Thyroid gland (tissue), 4 donors: ENCODE measurements at regions not wholly inside any gene's neighbourhood (a gene's known extent, or its start where the extent isn't known, plus 50 kb on each side); places are given as distances from the start of the nearest gene placed in this dataset.

Source experiments
- DNase-seq, 2 donors: peaks; one replicate each; pipeline ENCODE4 v3.0.0-alpha.2; 2019
- H3K27ac ChIP-seq, 3 donors: fragments of 200-600 bp; sonication (generic); 1 replicate in 2 of 3; 2 replicates in 1 of 3; pipeline ENCODE4 v1.5.1; 2016 to 2019; ENCODE audit warnings: mild to moderate bottlenecking in 1 of 3, moderate library complexity in 1 of 3
- H3K27me3 ChIP-seq: fragments of 200-600 bp; sonication (generic); one replicate; pipeline ENCODE4 v1.5.1; 2019
- H3K36me3 ChIP-seq, 2 donors: fragments of 200-600 bp; sonication (generic); one replicate each; pipeline ENCODE4 v1.5.1; 2016 to 2019
- H3K4me1 ChIP-seq, 2 donors: fragments of 200-600 bp; sonication (generic); one replicate each; pipeline ENCODE4 v1.5.1; 2017 to 2019
- H3K4me3 ChIP-seq, 3 donors: fragments of 200-600 bp; sonication (generic); replicated peaks in 1 of 3; 1 replicate in 2 of 3; 2 replicates in 1 of 3; pipeline ENCODE4 v1.5.1; 2016; ENCODE audit warnings: mild to moderate bottlenecking in 1 of 3
- H3K9me3 ChIP-seq: fragments of 200-600 bp; sonication (generic); one replicate; pipeline ENCODE4 v1.5.1; 2017
- POLR2A ChIP-seq, 2 donors: fragments of 450-650 bp; IDR thresholded peaks; one replicate each; pipeline ENCODE4 v1.6.1; 2017; ENCODE audit warnings: antibody characterized with exemption in 2 of 2, mild to moderate bottlenecking in 2 of 2, moderate library complexity in 1 of 2
- WGBS, 2 donors: methylation state at CpG; one replicate each; pipeline ENCODE4 v1.1.5; 2017; 5-methylcytosine and 5-hydroxymethylcytosine counted together
- intact Hi-C: fragments of 100-400 bp; cut with DNase I; formaldehyde crosslinking; loops from one replicate; pipeline ENCODE4 v1.15.1; 2023
- TF ChIP-seq, protein P1 (sequence below), 6 experiments: fragments of 200-600 bp in 3 of 6; fragments of 450-650 bp in 3 of 6; sonication (generic) in 3 of 6; IDR thresholded peaks; one replicate each; pipeline ENCODE4 v1.5.1; 2016 to 2019; ENCODE audit warnings: antibody characterized with exemption in 6 of 6, mild to moderate bottlenecking in 2 of 6, inconsistent platforms in 1 of 6, moderate library complexity in 1 of 6

DNA sequence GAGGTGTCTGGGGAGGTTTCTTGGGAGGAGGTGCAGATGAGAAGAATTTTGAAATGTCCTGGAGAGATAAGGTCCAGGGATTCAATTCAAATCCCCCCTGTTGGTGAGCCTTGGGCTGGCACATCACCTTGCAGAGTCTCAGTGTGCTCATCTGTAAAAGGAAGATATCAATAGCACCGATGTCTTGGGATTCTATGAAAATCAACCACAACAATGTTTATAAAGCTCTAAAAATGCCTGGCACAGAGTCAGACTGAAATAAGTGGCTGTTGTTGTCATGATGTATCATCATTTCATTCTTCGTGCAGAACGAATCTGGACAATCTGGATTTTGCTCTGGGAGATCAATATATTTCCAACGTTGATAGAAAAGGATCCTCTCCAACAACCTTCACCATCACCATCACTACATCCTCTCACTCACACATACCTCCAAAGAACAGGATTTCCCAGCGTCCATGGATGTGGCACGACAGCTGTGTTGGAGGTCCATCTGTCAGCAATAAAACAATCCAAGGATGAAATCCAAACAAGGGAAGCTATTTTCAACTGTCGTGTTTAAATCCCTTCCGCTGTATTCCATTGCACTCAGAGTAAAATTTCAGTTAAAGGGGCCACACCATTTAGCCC, 393.7 kb upstream of the DYNLRB2 start:
- H3K27ac ChIP-seq = no peak overlapping the region
- intact Hi-C loops = no loop called here
- TF ChIP-seq POLR2A (IDR thresholded peaks at IDR 0.05) = no peak
- TF ChIP-seq, protein P1, sequence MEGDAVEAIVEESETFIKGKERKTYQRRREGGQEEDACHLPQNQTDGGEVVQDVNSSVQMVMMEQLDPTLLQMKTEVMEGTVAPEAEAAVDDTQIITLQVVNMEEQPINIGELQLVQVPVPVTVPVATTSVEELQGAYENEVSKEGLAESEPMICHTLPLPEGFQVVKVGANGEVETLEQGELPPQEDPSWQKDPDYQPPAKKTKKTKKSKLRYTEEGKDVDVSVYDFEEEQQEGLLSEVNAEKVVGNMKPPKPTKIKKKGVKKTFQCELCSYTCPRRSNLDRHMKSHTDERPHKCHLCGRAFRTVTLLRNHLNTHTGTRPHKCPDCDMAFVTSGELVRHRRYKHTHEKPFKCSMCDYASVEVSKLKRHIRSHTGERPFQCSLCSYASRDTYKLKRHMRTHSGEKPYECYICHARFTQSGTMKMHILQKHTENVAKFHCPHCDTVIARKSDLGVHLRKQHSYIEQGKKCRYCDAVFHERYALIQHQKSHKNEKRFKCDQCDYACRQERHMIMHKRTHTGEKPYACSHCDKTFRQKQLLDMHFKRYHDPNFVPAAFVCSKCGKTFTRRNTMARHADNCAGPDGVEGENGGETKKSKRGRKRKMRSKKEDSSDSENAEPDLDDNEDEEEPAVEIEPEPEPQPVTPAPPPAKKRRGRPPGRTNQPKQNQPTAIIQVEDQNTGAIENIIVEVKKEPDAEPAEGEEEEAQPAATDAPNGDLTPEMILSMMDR (IDR thresholded peaks at IDR 0.05) = no peak
- H3K4me3 ChIP-seq = no peak overlapping the region
- H3K27me3 ChIP-seq = no peaks in the 10 kb centered on the region
- 72 to 82% methylated on average over 8 of the region's 8 CpGs for WGBS, 2 donors
- no peaks in the 10 kb centered on the region for H3K9me3 ChIP-seq
- H3K36me3 ChIP-seq = no peaks in the 10 kb centered on the region
- no peak for DNase-seq
- no peaks in the 10 kb centered on the region for H3K4me1 ChIP-seq

- Histone ChIP-seq H3K9me3 (no peaks in the 10 kb centered on the region), H3K27ac (no peak overlapping the region), H3K27me3 (no peaks in the 10 kb centered on the region), H3K36me3 (no peaks in the 10 kb centered on the region), H3K4me1 (no peaks in the 10 kb centered on the region), H3K4me3 (no peak overlapping the region)
- TF ChIP-seq, protein P1 (IDR thresholded peaks at IDR 0.05) = no peak
- no peak for TF ChIP-seq POLR2A (IDR thresholded peaks at IDR 0.05)
- DNase-seq = no peak
- intact Hi-C loops = no loop called here
These were observed 396.6 kb upstream of the DYNLRB2 start for GRCh38 chr16:80144191-80144590.

- no peak for DNase-seq
- TF ChIP-seq, protein P1 (IDR thresholded peaks at IDR 0.05) = no peak
- TF ChIP-seq POLR2A (IDR thresholded peaks at IDR 0.05) = no peak
- intact Hi-C loops = no loop called here
- Histone ChIP-seq H3K27ac (no peak overlapping the region), H3K9me3 (no peaks in the 10 kb centered on the region), H3K4me1 (no peaks in the 10 kb centered on the region), H3K36me3 (no peaks in the 10 kb centered on the region), H3K4me3 (no peak overlapping the region), H3K27me3 (no peaks in the 10 kb centered on the region)
These were observed 397.9 kb upstream of the DYNLRB2 start for GRCh38 chr16:80142940-80143339.

- intact Hi-C loops = no loop called here
- H3K9me3 ChIP-seq = no peaks in the 10 kb centered on the region
- H3K27me3 ChIP-seq = no peaks in the 10 kb centered on the region
- 69 to 81% methylated on average over 6 of the region's 6 CpGs for WGBS, 2 donors
- TF ChIP-seq, protein P1 (IDR thresholded peaks at IDR 0.05) = no peak
- TF ChIP-seq POLR2A (IDR thresholded peaks at IDR 0.05) = no peak
- H3K27ac ChIP-seq = no peak overlapping the region
- no peaks in the 10 kb centered on the region for H3K4me1 ChIP-seq
- H3K4me3 ChIP-seq = no peak overlapping the region
- H3K36me3 ChIP-seq = no peaks in the 10 kb centered on the region
- DNase-seq = no peak
These were observed 398.5 kb upstream of the DYNLRB2 start for GRCh38 chr16:80142281-80142680.

DNA sequence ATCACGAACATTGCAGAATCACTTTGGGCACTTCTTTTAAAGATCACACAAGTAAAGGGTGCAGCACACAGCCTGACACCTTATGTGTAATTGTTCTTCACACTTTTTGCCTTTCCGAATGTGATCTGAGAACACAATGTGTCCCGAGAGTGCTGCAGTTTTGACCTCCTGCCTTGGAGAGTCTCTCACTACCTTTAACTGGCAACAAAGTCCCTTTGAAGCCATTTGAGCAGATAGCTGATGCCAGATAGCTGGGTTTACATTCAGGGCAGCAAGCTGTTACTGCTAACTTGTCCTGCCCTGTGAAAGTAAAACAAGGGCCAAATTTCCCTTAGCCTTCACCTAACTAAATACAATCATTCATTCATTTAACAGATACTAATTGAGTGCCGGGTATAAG, 411.0 kb upstream of the DYNLRB2 start:
- no peaks in the 10 kb centered on the region for H3K9me3 ChIP-seq
- 81 to 88% methylated on average over 3 to 4 of the region's 4 CpGs for WGBS, 2 donors
- no peaks in the 10 kb centered on the region for H3K36me3 ChIP-seq
- H3K27me3 ChIP-seq = no peaks in the 10 kb centered on the region
- H3K4me3 ChIP-seq = no peak overlapping the region
- H3K27ac ChIP-seq = no peak overlapping the region
- intact Hi-C loops = no loop called here
- TF ChIP-seq, protein P1 (IDR thresholded peaks at IDR 0.05) = no peak
- TF ChIP-seq POLR2A (IDR thresholded peaks at IDR 0.05) = no peak
- no peaks in the 10 kb centered on the region for H3K4me1 ChIP-seq
- DNase-seq = no peak
